Immature natural killer cell (primary cell): ENCODE measurements at regions not wholly inside any gene's neighbourhood (a gene's known extent, or its start where the extent isn't known, plus 50 kb on each side); places are given as distances from the start of the nearest gene placed in this dataset.

ENCODE experiments used
- DNase-seq, 3 donors: peaks; one replicate each; pipeline ENCODE4 v3.0.0; 2022; ENCODE audit warnings: mixed read lengths in 1 of 3
- H3K27ac Mint-ChIP-seq, 6 donors: one replicate each; pipeline ENCODE4 v1.8.0; 2020; ENCODE audit warnings: mixed read lengths in 6 of 6, mild to moderate bottlenecking in 5 of 6, inconsistent platforms in 4 of 6, moderate library complexity in 3 of 6
- H3K27me3 Mint-ChIP-seq, 3 donors: one replicate each; pipeline ENCODE4 v1.8.0; 2020 to 2021; ENCODE audit warnings: low read depth in 3 of 3, mild to moderate bottlenecking in 3 of 3, mixed read lengths in 3 of 3, moderate library complexity in 3 of 3, inconsistent platforms in 1 of 3
- H3K36me3 Mint-ChIP-seq, 3 donors: one replicate each; pipeline ENCODE4 v1.8.0; 2020; ENCODE audit warnings: mixed read lengths in 3 of 3, inconsistent platforms in 2 of 3, mild to moderate bottlenecking in 2 of 3
- H3K4me1 Mint-ChIP-seq, 2 donors: one replicate each; pipeline ENCODE4 v1.8.0; 2020; ENCODE audit warnings: inconsistent platforms in 2 of 2, mild to moderate bottlenecking in 2 of 2, mixed read lengths in 2 of 2, moderate library complexity in 1 of 2
- H3K4me3 Mint-ChIP-seq, 5 donors: one replicate each; pipeline ENCODE4 v1.8.0; 2020; ENCODE audit warnings: mild to moderate bottlenecking in 5 of 5, mixed read lengths in 5 of 5, inconsistent platforms in 3 of 5, moderate library complexity in 3 of 5
- H3K9me3 Mint-ChIP-seq, 6 donors: one replicate each; pipeline ENCODE4 v1.8.0; 2020; ENCODE audit warnings: mild to moderate bottlenecking in 6 of 6, mixed read lengths in 6 of 6, inconsistent platforms in 4 of 6, moderate library complexity in 3 of 6

- Mint-ChIP-seq H3K27ac (no peak overlapping the region), H3K4me1 (no peaks in the 10 kb centered on the region), H3K4me3 (no peak overlapping the region), H3K36me3 (no peaks in the 10 kb centered on the region), H3K9me3 (peaks cover 0 to 4% (median 1%) of the 10 kb centered on the region in 6 donors), H3K27me3 (peaks cover 0 to 9% (median 1%) of the 10 kb centered on the region in 3 donors)
- DNase-seq = no peak
Observed at GRCh38 chr3:101066711-101067129, 73.5 kb upstream of the ABI3BP start.

GRCh38 chr3:101065962-101066361 lies 72.7 kb upstream of the ABI3BP start:
- no peak for DNase-seq
- Mint-ChIP-seq H3K4me3 (no peak overlapping the region), H3K27me3 (peaks cover 0 to 6% (median 2%) of the 10 kb centered on the region in 3 donors), H3K4me1 (no peaks in the 10 kb centered on the region), H3K27ac (no peak overlapping the region), H3K36me3 (no peaks in the 10 kb centered on the region), H3K9me3 (peaks cover 0 to 6% (median 2%) of the 10 kb centered on the region in 6 donors)

- H3K4me1 Mint-ChIP-seq = no peaks in the 10 kb centered on the region
- H3K36me3 Mint-ChIP-seq = peaks cover 0 to 5% (median 0%) of the 10 kb centered on the region in 3 donors
- no peak overlapping the region for H3K4me3 Mint-ChIP-seq
- no peak for DNase-seq
- H3K27ac Mint-ChIP-seq = no peak overlapping the region
- peaks cover 0 to 5% (median 2%) of the 10 kb centered on the region in 3 donors for H3K27me3 Mint-ChIP-seq
- peaks cover 11 to 27% (median 14%) of the 10 kb centered on the region in 6 donors for H3K9me3 Mint-ChIP-seq
Observed at GRCh38 chr3:101063401-101063800, 70.2 kb upstream of the ABI3BP start.

GRCh38 chr3:101061312-101061711 lies 68.1 kb upstream of the ABI3BP start:
- H3K4me1 Mint-ChIP-seq = no peaks in the 10 kb centered on the region
- peaks cover 0 to 5% (median 0%) of the 10 kb centered on the region in 3 donors for H3K36me3 Mint-ChIP-seq
- no peak overlapping the region for H3K4me3 Mint-ChIP-seq
- peaks cover 12 to 37% (median 16%) of the 10 kb centered on the region in 6 donors for H3K9me3 Mint-ChIP-seq
- no peak overlapping the region for H3K27ac Mint-ChIP-seq
- no peak for DNase-seq
- peaks cover 2 to 10% (median 2%) of the 10 kb centered on the region in 3 donors for H3K27me3 Mint-ChIP-seq

GRCh38 chr3:101050866-101051265 lies 57.6 kb upstream of the ABI3BP start:
- H3K4me3 Mint-ChIP-seq = no peak overlapping the region
- H3K27ac Mint-ChIP-seq = no peak overlapping the region
- no peaks in the 10 kb centered on the region for H3K4me1 Mint-ChIP-seq
- peaks cover 0 to 2% (median 0%) of the 10 kb centered on the region in 3 donors for H3K27me3 Mint-ChIP-seq
- DNase-seq = no peak
- no peaks in the 10 kb centered on the region for H3K36me3 Mint-ChIP-seq
- peaks cover 0 to 4% (median 0%) of the 10 kb centered on the region in 6 donors for H3K9me3 Mint-ChIP-seq

- no peaks in the 10 kb centered on the region for H3K4me1 Mint-ChIP-seq
- no peak overlapping the region for H3K4me3 Mint-ChIP-seq
- H3K9me3 Mint-ChIP-seq = peaks cover 0 to 4% (median 0%) of the 10 kb centered on the region in 6 donors
Observed at GRCh38 chr3:101050046-101050445, 56.8 kb upstream of the ABI3BP start.

GRCh38 chr3:101049532-101049931 lies 56.3 kb upstream of the ABI3BP start:
- Mint-ChIP-seq H3K4me3 (no peak overlapping the region), H3K27ac (no peak overlapping the region), H3K9me3 (peaks cover 0 to 4% (median 0%) of the 10 kb centered on the region in 6 donors), H3K4me1 (no peaks in the 10 kb centered on the region), H3K36me3 (no peaks in the 10 kb centered on the region), H3K27me3 (peaks cover 0 to 2% (median 0%) of the 10 kb centered on the region in 3 donors)
- no peak for DNase-seq

More at GRCh38 chr3:101050046-101050445, 56.8 kb upstream of the ABI3BP start:
- no peak for DNase-seq
- no peak overlapping the region for H3K27ac Mint-ChIP-seq
- H3K27me3 Mint-ChIP-seq = peaks cover 0 to 2% (median 0%) of the 10 kb centered on the region in 3 donors
- no peaks in the 10 kb centered on the region for H3K36me3 Mint-ChIP-seq

- H3K4me1 Mint-ChIP-seq = no peaks in the 10 kb centered on the region
- DNase-seq = no peak
- H3K36me3 Mint-ChIP-seq = no peaks in the 10 kb centered on the region
- no peak overlapping the region for H3K27ac Mint-ChIP-seq
- H3K4me3 Mint-ChIP-seq = no peak overlapping the region
- H3K9me3 Mint-ChIP-seq = peaks cover 0 to 18% (median 0%) of the 10 kb centered on the region in 6 donors
- peaks cover 1 to 4% (median 3%) of the 10 kb centered on the region in 3 donors for H3K27me3 Mint-ChIP-seq
Observed at GRCh38 chr3:101043687-101044078, 50.5 kb upstream of the ABI3BP start.

GRCh38 chr3:101042996-101043686 lies 49.9 kb upstream of the ABI3BP start:
- Mint-ChIP-seq H3K27ac (no peak overlapping the region), H3K27me3 (peaks cover 1 to 4% (median 3%) of the 10 kb centered on the region in 3 donors), H3K4me3 (no peak overlapping the region), H3K36me3 (no peaks in the 10 kb centered on the region), H3K4me1 (no peaks in the 10 kb centered on the region), H3K9me3 (peaks cover 0 to 18% (median 0%) of the 10 kb centered on the region in 6 donors)
- DNase-seq = no peak
